BLaER1 (cell line): ENCODE measurements at regions not wholly inside any gene's neighbourhood (a gene's known extent, or its start where the extent isn't known, plus 50 kb on each side); places are given as distances from the start of the nearest gene placed in this dataset.

Experiments
- H3K27ac ChIP-seq: shearing (Covaris generic); formaldehyde crosslinking; 2 replicates; pipeline ENCODE4 v1.8.1; 2022
- H3K27me3 ChIP-seq: shearing (Covaris generic); formaldehyde crosslinking; 2 replicates; pipeline ENCODE4 v1.8.1; 2022
- H3K36me3 ChIP-seq: shearing (Covaris generic); formaldehyde crosslinking; 2 replicates; pipeline ENCODE4 v1.8.1; 2022
- H3K4me1 ChIP-seq: shearing (Covaris generic); formaldehyde crosslinking; 2 replicates; pipeline ENCODE4 v1.8.1; 2022
- H3K4me2 ChIP-seq: shearing (Covaris generic); formaldehyde crosslinking; 2 replicates; pipeline ENCODE4 v1.8.1; 2022
- H3K4me3 ChIP-seq: shearing (Covaris generic); formaldehyde crosslinking; 2 replicates; pipeline ENCODE4 v1.8.1; 2022
- H3K9ac ChIP-seq: shearing (Covaris generic); formaldehyde crosslinking; 2 replicates; pipeline ENCODE4 v1.8.1; 2022
- H3K9me3 ChIP-seq: shearing (Covaris generic); formaldehyde crosslinking; 2 replicates; pipeline ENCODE4 v1.8.1; 2022
- H4K20me1 ChIP-seq: shearing (Covaris generic); formaldehyde crosslinking; 2 replicates; pipeline ENCODE4 v1.8.1; 2022
- Cebpa-rat ChIP-seq: shearing (Covaris generic); IDR thresholded peaks from 2 replicates; pipeline ENCODE4 v1.8.1; 2022

GRCh38 chr12:92571844-92572543 is 130.8 kb upstream of the PLEKHG7 start:
- Histone ChIP-seq H3K36me3 (no peaks in the 10 kb centered on the region), H3K27me3 (no peaks in the 10 kb centered on the region), H3K4me1 (peaks cover 34% of the 10 kb centered on the region), H3K9me3 (peaks cover 4% of the 10 kb centered on the region; the same call in 1 of the 2 replicates), H3K27ac (no peak overlapping the region), H4K20me1 (no peaks in the 10 kb centered on the region), H3K4me3 (no peak overlapping the region), H3K9ac (no peak overlapping the region), H3K4me2 (no peak overlapping the region)
- no peak for TF ChIP-seq Cebpa-rat

- no peak for TF ChIP-seq Cebpa-rat
- peak overlapping the region; percentile 31; the same call in 1 of the 2 replicates for H3K27ac ChIP-seq
- no peak overlapping the region for H3K9ac ChIP-seq
- no peaks in the 10 kb centered on the region for H3K27me3 ChIP-seq
- H3K4me1 ChIP-seq, result peaks cover 34% of the 10 kb centered on the region
- no peak overlapping the region for H3K4me3 ChIP-seq
- H3K9me3 ChIP-seq, result peaks cover 4% of the 10 kb centered on the region; the same call in 1 of the 2 replicates
- H3K4me2 ChIP-seq, result peak overlapping the region; percentile 42; the same call in 1 of the 2 replicates
- H4K20me1 ChIP-seq, result no peaks in the 10 kb centered on the region
- no peaks in the 10 kb centered on the region for H3K36me3 ChIP-seq
Observed at GRCh38 chr12:92571169-92571568, 131.6 kb upstream of the PLEKHG7 start.

- no peak overlapping the region for H3K4me3 ChIP-seq
- no peaks in the 10 kb centered on the region for H4K20me1 ChIP-seq
- no peak overlapping the region for H3K27ac ChIP-seq
- peaks cover 32% of the 10 kb centered on the region for H3K4me1 ChIP-seq
- H3K36me3 ChIP-seq, result no peaks in the 10 kb centered on the region
- no peaks in the 10 kb centered on the region for H3K27me3 ChIP-seq
- H3K4me2 ChIP-seq, result peak overlapping the region; percentile 42
- TF ChIP-seq Cebpa-rat, result no peak
- 0 out of 2 replicates have a peak overlapping the region, but pooled peaks have one; percentile 17 for H3K9ac ChIP-seq
- peaks cover 11% of the 10 kb centered on the region for H3K9me3 ChIP-seq
Observed at GRCh38 chr12:92570056-92570753, 132.6 kb upstream of the PLEKHG7 start.

DNA sequence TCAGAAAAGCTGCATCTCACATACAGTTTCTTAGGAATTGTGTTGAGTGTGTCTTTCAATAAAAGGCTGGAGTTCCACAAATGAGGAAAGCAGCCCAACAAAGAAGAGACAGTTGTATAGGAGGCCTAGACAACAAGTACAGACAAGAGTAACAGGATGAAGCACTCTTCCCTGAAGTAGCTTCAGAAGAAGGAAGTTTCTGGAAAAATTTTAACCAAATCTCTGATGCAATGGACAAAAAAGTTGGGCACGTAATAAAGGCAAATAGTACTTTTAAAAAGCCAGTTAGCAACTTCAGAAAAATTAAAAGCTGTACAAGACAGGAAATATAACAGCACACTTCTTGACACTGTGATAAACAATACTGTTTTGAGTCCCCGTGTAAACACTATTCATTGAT is 134.1 kb upstream of the PLEKHG7 start:
- no peaks in the 10 kb centered on the region for H3K27me3 ChIP-seq
- no peak for TF ChIP-seq Cebpa-rat
- H4K20me1 ChIP-seq, result no peaks in the 10 kb centered on the region
- no peak overlapping the region for H3K27ac ChIP-seq
- peaks cover 24% of the 10 kb centered on the region for H3K4me1 ChIP-seq
- no peaks in the 10 kb centered on the region for H3K36me3 ChIP-seq
- H3K9me3 ChIP-seq, result peaks cover 11% of the 10 kb centered on the region
- H3K4me3 ChIP-seq, result no peak overlapping the region
- no peak overlapping the region for H3K9ac ChIP-seq
- H3K4me2 ChIP-seq, result no peak overlapping the region

- Histone ChIP-seq H3K27me3 (no peaks in the 10 kb centered on the region), H3K9ac (no peak overlapping the region), H3K9me3 (peaks cover 8% of the 10 kb centered on the region), H3K4me1 (peaks cover 20% of the 10 kb centered on the region), H4K20me1 (no peaks in the 10 kb centered on the region), H3K27ac (no peak overlapping the region), H3K4me3 (no peak overlapping the region), H3K4me2 (no peak overlapping the region), H3K36me3 (no peaks in the 10 kb centered on the region)
- TF ChIP-seq Cebpa-rat, result no peak
Observed at GRCh38 chr12:92566448-92567019, 136.3 kb upstream of the PLEKHG7 start.

DNA sequence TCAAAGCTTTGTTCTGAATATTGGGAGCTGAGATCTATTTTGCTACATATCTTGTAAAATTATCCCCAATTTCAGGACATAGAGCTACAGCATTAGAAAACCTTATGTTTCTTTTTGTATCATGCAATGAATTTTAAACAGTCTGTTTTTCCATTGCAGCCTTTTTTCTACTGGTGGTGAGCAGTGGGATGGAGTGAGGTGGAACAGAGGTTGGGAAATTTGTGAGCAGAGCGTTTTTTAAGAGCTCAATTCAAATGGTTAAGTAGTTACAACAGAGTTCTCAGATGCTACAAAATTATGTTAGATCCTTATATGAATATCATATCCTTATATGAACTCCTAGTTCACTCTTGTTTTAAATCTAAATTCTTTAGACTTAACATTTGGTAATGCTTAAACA is 139.0 kb upstream of the PLEKHG7 start:
- Histone ChIP-seq H3K4me2 (no peak overlapping the region), H3K4me1 (no peaks in the 10 kb centered on the region), H3K4me3 (no peak overlapping the region), H3K9ac (no peak overlapping the region), H3K36me3 (no peaks in the 10 kb centered on the region), H3K9me3 (peaks cover 8% of the 10 kb centered on the region), H3K27ac (no peak overlapping the region), H3K27me3 (no peaks in the 10 kb centered on the region), H4K20me1 (no peaks in the 10 kb centered on the region)
- no peak for TF ChIP-seq Cebpa-rat

- no peak overlapping the region for H3K9ac ChIP-seq
- no peak overlapping the region for H3K4me2 ChIP-seq
- H3K36me3 ChIP-seq, result no peaks in the 10 kb centered on the region
- peaks cover 8% of the 10 kb centered on the region for H3K9me3 ChIP-seq
- H4K20me1 ChIP-seq, result no peaks in the 10 kb centered on the region
- no peaks in the 10 kb centered on the region for H3K27me3 ChIP-seq
- no peak overlapping the region for H3K27ac ChIP-seq
- no peak overlapping the region for H3K4me3 ChIP-seq
- TF ChIP-seq Cebpa-rat, result no peak
- no peaks in the 10 kb centered on the region for H3K4me1 ChIP-seq
Observed at GRCh38 chr12:92562063-92562734, 140.6 kb upstream of the PLEKHG7 start.

GRCh38 chr12:92561543-92561899 is 141.3 kb upstream of the PLEKHG7 start:
- H3K27ac ChIP-seq, result no peak overlapping the region
- peaks cover 8% of the 10 kb centered on the region for H3K9me3 ChIP-seq
- no peak for TF ChIP-seq Cebpa-rat
- no peak overlapping the region for H3K4me3 ChIP-seq
- H3K4me1 ChIP-seq, result peaks cover 6% of the 10 kb centered on the region
- H3K9ac ChIP-seq, result no peak overlapping the region
- H3K27me3 ChIP-seq, result no peaks in the 10 kb centered on the region
- H3K4me2 ChIP-seq, result no peak overlapping the region
- H4K20me1 ChIP-seq, result no peaks in the 10 kb centered on the region
- no peaks in the 10 kb centered on the region for H3K36me3 ChIP-seq

DNA sequence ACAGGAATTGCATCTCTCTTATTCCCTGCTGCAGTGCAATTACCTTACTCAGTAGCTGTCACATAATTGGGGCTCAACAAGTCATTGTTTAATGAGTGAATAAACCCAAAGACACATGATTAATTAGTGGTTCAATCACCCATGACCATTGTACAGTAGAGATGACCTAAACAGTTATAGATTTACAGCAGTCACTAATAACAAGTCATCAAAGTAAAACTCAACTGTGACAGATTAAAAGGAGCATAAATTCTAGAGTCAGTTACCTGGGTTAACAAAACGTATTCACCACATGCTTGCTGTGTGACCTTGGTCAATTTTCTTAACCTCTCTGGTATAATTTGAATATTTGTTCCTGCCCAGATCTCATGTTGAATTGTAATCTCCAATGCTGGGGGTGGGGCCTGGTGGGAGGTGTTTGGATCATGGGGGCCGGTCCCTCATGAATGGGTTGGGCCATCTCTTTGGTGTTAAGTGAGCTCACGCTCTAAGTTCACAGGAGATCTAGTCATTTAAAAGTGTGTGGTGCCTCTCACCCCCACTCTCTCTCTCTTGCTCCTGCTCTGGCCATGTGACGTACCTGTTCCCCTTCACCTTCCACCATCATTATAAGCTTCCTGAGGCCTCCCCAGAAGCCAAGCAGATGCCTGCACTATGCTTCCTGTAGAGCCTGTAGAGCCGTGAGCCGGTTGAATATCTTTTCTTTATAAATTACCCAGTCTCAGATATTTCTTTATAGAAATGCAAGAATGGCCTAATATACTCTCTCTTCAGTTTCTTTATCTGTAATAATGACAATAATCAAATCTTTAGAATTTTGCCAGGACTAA is 141.9 kb upstream of the PLEKHG7 start:
- Histone ChIP-seq H3K4me1 (peaks cover 12% of the 10 kb centered on the region), H3K27me3 (no peaks in the 10 kb centered on the region), H3K27ac (no peak overlapping the region), H3K4me2 (no peak overlapping the region), H3K36me3 (no peaks in the 10 kb centered on the region), H3K9me3 (peaks cover 7% of the 10 kb centered on the region), H4K20me1 (no peaks in the 10 kb centered on the region), H3K9ac (no peak overlapping the region), H3K4me3 (no peak overlapping the region)
- no peak for TF ChIP-seq Cebpa-rat
